ENCODE measurements at regions not wholly inside any gene's neighbourhood (a gene's known extent, or its start where the extent isn't known, plus 50 kb on each side); places are given as distances from the start of the nearest gene placed in this dataset.
A peak's percentile ranks its signal among the peaks of the same experiment; 100 is the strongest.

- Histone ChIP-seq H3K36me3 (no peaks in the 10 kb centered on the region), H3K9me3 (no peaks in the 10 kb centered on the region), H3K4me1 (no peaks in the 10 kb centered on the region), H3K27ac (no peak overlapping the region), H3K4me3 (peak overlapping the region; percentile 29 to 53 (median 53)), H3K27me3 (peaks cover 0 to 89% of the 10 kb centered on the region in 2 donors)
- intact Hi-C loops (cut with DNase I; ENCODE audit: low total_unique reads), result no loop called here
- no peak for DNase-seq (ENCODE audit: low spot score in 2 of 2)
- no peak for TF ChIP-seq POLR2A (IDR thresholded peaks at IDR 0.05)
- no peak for TF ChIP-seq POLR2AphosphoS5 (IDR thresholded peaks at IDR 0.05)
Measured at GRCh38 chr11:19345519-19345847, 104.7 kb upstream of the E2F8 start.

GRCh38 chr11:19344661-19345518 lies 104.1 kb upstream of the E2F8 start:
- TF ChIP-seq POLR2A (IDR thresholded peaks at IDR 0.05) (no peak), CTCF (IDR thresholded peaks at IDR 0.05) (no peak), POLR2AphosphoS5 (IDR thresholded peaks at IDR 0.05) (no peak)
- H3K9me3 ChIP-seq, result no peaks in the 10 kb centered on the region
- no peaks in the 10 kb centered on the region for H3K4me1 ChIP-seq
- H3K4me3 ChIP-seq, result peak overlapping the region; percentile 29 to 53 (median 53)
- peaks cover 0 to 86% of the 10 kb centered on the region in 2 donors for H3K27me3 ChIP-seq
- no peaks in the 10 kb centered on the region for H3K36me3 ChIP-seq
- no peak overlapping the region for H3K27ac ChIP-seq
- peak in 1 of 2 donors; percentile 56 for DNase-seq (ENCODE audit: low spot score in 2 of 2)
- intact Hi-C loops (cut with DNase I; ENCODE audit: low total_unique reads), result no loop called here

- H3K9me3 ChIP-seq, result no peaks in the 10 kb centered on the region
- no peaks in the 10 kb centered on the region for H3K36me3 ChIP-seq
- TF ChIP-seq POLR2A (IDR thresholded peaks at IDR 0.05), result no peak
- H3K27ac ChIP-seq, result no peak overlapping the region
- no peak overlapping the region for H3K4me3 ChIP-seq
- DNase-seq (ENCODE audit: low spot score in 2 of 2), result no peak
- H3K27me3 ChIP-seq, result peaks cover 0 to 79% of the 10 kb centered on the region in 2 donors
- H3K4me1 ChIP-seq, result no peaks in the 10 kb centered on the region
- intact Hi-C loops (cut with DNase I; ENCODE audit: low total_unique reads), result no loop called here
Measured at GRCh38 chr11:19342036-19342435, 101.3 kb upstream of the E2F8 start.

GRCh38 chr11:19338375-19338774 lies 97.6 kb upstream of the E2F8 start:
- Histone ChIP-seq H3K36me3 (no peaks in the 10 kb centered on the region), H3K4me3 (no peak overlapping the region), H3K9me3 (no peaks in the 10 kb centered on the region), H3K27me3 (peaks cover 0 to 51% of the 10 kb centered on the region in 2 donors), H3K4me1 (no peaks in the 10 kb centered on the region), H3K27ac (no peak overlapping the region)
- TF ChIP-seq POLR2A (IDR thresholded peaks at IDR 0.05) (no peak), POLR2AphosphoS5 (IDR thresholded peaks at IDR 0.05) (no peak), CTCF (IDR thresholded peaks at IDR 0.05) (no peak)
- intact Hi-C loops (cut with DNase I; ENCODE audit: low total_unique reads), result no loop called here
- no peak for DNase-seq (ENCODE audit: low spot score in 2 of 2)

- Histone ChIP-seq H3K9me3 (no peaks in the 10 kb centered on the region), H3K27me3 (peaks cover 0 to 45% of the 10 kb centered on the region in 2 donors), H3K4me3 (no peak overlapping the region), H3K4me1 (no peaks in the 10 kb centered on the region), H3K27ac (no peak overlapping the region), H3K36me3 (no peaks in the 10 kb centered on the region)
- intact Hi-C loops (cut with DNase I; ENCODE audit: low total_unique reads), result no loop called here
- no peak for DNase-seq (ENCODE audit: low spot score in 2 of 2)
- TF ChIP-seq POLR2AphosphoS5 (IDR thresholded peaks at IDR 0.05) (no peak), CTCF (IDR thresholded peaks at IDR 0.05) (no peak), POLR2A (IDR thresholded peaks at IDR 0.05) (no peak)
Measured at GRCh38 chr11:19337779-19338178, 97.0 kb upstream of the E2F8 start.

- no peak overlapping the region for H3K27ac ChIP-seq
- H3K4me1 ChIP-seq, result no peaks in the 10 kb centered on the region
- no peak overlapping the region for H3K4me3 ChIP-seq
- no peak for TF ChIP-seq POLR2AphosphoS5 (IDR thresholded peaks at IDR 0.05)
- peaks cover 0 to 39% of the 10 kb centered on the region in 2 donors for H3K27me3 ChIP-seq
- DNase-seq (ENCODE audit: low spot score in 2 of 2), result no peak
- H3K36me3 ChIP-seq, result no peaks in the 10 kb centered on the region
- intact Hi-C loops (cut with DNase I; ENCODE audit: low total_unique reads), result no loop called here
- H3K9me3 ChIP-seq, result no peaks in the 10 kb centered on the region
Measured at GRCh38 chr11:19336331-19336730, 95.6 kb upstream of the E2F8 start.

All from breast epithelium (tissue), 4 donors.